ENCODE measurements at regions not wholly inside any gene's neighbourhood (a gene's known extent, or its start where the extent isn't known, plus 50 kb on each side); places are given as distances from the start of the nearest gene placed in this dataset.

DNA sequence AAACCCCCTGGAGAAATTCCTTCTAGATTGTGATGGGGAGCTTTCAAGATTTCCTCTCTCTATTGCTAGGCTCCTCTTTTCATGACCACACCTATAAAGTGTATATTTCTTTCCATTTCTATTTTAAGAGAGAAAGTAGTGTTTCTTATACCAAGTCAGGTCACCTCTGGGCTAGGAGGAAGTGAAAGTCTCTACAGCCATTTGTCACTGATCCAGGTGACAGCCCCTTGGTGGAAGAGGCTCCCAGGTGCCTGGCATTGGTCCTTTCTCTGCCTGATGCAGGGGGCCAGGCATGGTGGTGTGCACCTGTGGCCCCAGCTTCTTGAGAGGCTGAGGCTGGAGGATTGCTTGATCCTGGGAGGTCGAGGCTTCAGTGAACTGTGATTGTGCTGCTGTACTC lies 64.7 kb downstream of the DHCR7 start:
- intact Hi-C loops (cut with DNase I), result no loop called here
- H3K27me3 ChIP-seq, result no peaks in the 10 kb centered on the region
- TF ChIP-seq, protein P1, sequence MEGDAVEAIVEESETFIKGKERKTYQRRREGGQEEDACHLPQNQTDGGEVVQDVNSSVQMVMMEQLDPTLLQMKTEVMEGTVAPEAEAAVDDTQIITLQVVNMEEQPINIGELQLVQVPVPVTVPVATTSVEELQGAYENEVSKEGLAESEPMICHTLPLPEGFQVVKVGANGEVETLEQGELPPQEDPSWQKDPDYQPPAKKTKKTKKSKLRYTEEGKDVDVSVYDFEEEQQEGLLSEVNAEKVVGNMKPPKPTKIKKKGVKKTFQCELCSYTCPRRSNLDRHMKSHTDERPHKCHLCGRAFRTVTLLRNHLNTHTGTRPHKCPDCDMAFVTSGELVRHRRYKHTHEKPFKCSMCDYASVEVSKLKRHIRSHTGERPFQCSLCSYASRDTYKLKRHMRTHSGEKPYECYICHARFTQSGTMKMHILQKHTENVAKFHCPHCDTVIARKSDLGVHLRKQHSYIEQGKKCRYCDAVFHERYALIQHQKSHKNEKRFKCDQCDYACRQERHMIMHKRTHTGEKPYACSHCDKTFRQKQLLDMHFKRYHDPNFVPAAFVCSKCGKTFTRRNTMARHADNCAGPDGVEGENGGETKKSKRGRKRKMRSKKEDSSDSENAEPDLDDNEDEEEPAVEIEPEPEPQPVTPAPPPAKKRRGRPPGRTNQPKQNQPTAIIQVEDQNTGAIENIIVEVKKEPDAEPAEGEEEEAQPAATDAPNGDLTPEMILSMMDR (IDR thresholded peaks at IDR 0.05), result no peak
- H3K36me3 ChIP-seq, result no peaks in the 10 kb centered on the region
- no peaks in the 10 kb centered on the region for H3K4me1 ChIP-seq
- H3K4me3 ChIP-seq, result no peak overlapping the region
- H3K27ac ChIP-seq, result no peak overlapping the region
- no peak for DNase-seq (ENCODE audit: low spot score in 2 of 2)
- no peaks in the 10 kb centered on the region for H3K9me3 ChIP-seq

DNA sequence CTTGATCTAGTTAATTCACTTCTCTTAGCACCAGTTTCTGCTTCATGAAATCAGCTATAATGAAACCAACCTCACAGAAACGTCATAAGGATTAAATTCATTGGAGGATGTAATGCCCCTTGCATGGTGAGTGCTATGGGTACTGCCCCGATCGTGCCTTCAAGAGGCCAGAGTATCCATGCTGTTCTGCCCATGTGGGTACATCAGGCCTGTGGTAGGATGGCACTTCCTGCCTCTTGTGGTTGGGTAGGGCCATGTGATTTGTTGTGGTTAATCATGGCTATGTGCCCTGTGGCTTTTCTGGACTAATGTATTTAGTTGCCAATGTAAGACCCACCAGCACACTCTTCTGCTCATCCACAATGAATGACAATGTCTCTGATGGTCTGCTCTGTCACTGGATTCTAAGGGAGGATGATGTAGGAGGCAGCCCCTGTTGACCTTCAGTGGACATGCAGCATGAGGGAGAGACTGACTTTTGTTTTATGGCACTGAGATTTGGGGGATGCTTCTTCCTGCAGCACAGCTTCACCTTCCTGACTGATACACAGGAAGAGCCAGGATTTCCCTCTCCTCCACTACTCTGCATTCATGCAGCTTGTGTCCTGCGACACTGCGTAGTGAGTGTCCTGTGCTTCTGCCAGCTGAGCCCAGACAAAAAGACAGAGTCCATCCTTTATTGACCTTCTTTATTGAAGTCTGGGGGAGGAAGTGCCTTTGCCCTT lies 66.2 kb downstream of the DHCR7 start:
- no peak overlapping the region for H3K27ac ChIP-seq
- H3K36me3 ChIP-seq, result no peaks in the 10 kb centered on the region
- no peaks in the 10 kb centered on the region for H3K9me3 ChIP-seq
- no peak for DNase-seq (ENCODE audit: low spot score in 2 of 2)
- H3K4me1 ChIP-seq, result no peaks in the 10 kb centered on the region
- no peaks in the 10 kb centered on the region for H3K27me3 ChIP-seq
- H3K4me3 ChIP-seq, result no peak overlapping the region
- intact Hi-C loops (cut with DNase I), result no loop called here
- TF ChIP-seq, protein P1 (IDR thresholded peaks at IDR 0.05), result no peak

DNA sequence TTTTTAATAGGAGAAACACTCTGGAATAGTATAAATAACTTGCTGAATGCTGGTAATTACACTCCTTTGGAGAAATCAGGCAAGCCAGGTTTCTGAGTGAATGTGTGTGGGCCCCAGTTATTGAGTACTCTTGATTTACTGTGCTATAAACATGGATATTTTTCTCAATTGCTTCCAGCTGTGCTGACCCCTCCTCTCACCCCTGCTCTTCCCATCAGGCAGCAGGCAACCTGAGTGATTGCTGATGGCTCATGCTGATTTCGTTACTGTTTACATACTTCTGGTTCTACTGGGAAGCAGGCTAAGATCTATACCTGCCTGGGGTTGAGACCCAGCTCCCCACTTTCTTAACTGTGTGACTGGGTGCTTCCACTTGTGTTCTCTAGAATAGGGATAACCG lies 68.5 kb downstream of the DHCR7 start:
- intact Hi-C loops (cut with DNase I), result no loop called here

DNA sequence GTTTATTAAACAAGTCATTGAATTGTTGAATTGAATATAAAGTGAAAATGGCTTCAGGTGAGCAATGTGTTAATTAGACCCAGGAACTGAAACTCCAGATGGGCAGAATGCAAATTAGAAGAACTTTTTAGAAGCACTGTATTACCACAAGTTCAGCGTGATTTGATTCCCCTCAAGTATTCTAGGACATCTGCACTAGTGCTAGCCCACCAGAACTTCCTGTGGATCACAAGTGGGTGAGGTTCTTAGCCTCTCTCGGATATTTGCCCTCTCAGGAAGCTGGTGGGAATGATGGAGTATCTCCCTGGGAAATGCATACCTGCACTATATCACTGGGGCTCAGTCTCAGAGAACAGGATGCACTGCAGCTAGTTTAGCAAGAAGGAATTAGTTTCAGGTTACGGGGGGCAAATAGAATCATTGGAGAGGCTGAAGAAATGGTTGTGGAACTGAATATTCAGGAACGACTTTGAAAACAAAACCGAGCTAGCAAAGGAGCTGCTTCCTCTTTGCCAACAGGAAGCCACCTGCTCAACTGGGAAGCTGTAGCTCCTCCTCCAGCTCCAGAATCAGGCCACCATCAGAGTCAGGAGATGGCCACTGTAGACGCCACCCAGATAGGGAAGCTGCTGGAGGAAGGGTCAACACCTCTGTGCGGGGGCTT lies 74.3 kb downstream of the DHCR7 start:
- Histone ChIP-seq H3K27me3 (no peaks in the 10 kb centered on the region), H3K4me1 (no peaks in the 10 kb centered on the region), H3K4me3 (no peak overlapping the region), H3K9me3 (no peaks in the 10 kb centered on the region), H3K36me3 (no peaks in the 10 kb centered on the region), H3K27ac (no peak overlapping the region)
- intact Hi-C loops (cut with DNase I), result loop anchor here (5.0 kb wide), 1 partner anchor 907 kb away; no protein-coding TSS in a partner anchor
- TF ChIP-seq, protein P1 (IDR thresholded peaks at IDR 0.05), result no peak
- DNase-seq (ENCODE audit: low spot score in 2 of 2), result no peak

More for the DNA sequence above, 68.5 kb downstream of the DHCR7 start:
- Histone ChIP-seq H3K27me3 (no peaks in the 10 kb centered on the region), H3K9me3 (no peaks in the 10 kb centered on the region), H3K4me1 (no peaks in the 10 kb centered on the region), H3K27ac (no peak overlapping the region), H3K36me3 (no peaks in the 10 kb centered on the region), H3K4me3 (no peak overlapping the region)
- TF ChIP-seq, protein P1 (IDR thresholded peaks at IDR 0.05), result no peak
- no peak for DNase-seq (ENCODE audit: low spot score in 2 of 2)

DNA sequence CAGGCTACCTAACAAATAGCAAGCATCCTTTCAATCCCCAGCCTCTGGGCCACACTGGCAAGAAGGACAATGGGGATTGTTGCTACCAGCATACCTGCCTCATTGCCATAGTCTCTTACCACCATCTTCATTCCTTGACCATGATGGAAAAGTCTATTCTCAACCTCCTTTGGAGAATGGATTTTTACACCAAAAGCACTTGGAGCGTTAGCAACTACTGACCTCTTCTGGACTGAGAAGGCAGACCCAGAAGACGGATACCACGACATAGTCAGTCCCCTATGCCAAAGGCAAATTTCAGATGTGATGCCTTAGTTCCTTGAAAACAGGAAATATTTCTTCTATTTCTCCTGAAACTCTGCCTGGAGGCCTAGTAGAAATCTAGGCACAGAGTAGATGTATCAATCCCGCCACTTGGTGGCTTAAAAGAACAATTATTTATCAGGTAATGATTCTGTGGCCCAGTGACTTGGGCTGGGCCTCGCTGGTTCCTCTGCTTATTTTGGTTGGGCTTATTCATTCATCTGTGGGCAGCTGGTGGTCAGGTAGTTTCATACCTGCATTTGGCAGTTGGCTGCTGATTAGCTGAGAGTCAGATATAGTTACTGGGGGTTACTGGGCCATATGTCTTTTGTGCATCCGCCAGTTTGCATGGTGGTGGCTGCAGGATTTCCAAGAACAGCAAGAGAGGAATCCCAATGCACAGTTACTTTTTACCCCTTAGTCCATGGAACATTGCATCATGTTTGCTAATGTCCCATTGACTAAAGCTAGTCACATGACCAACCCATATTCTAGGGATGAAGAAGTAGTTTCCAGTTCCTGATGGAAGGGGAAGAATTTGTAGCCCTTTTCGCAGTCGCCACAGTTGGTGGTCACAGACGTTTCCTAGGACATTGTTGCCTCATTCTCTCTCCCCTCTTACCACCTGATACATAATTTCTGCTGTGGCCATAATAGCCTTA lies 75.2 kb downstream of the DHCR7 start:
- no peak overlapping the region for H3K27ac ChIP-seq
- TF ChIP-seq, protein P1 (IDR thresholded peaks at IDR 0.05), result peak in 2 of 3 experiments; percentile 38 to 47
- no peak for DNase-seq (ENCODE audit: low spot score in 2 of 2)
- no peaks in the 10 kb centered on the region for H3K27me3 ChIP-seq
- H3K4me1 ChIP-seq, result no peaks in the 10 kb centered on the region
- H3K4me3 ChIP-seq, result no peak overlapping the region
- intact Hi-C loops (cut with DNase I), result loop anchor here (5.0 kb wide), 1 partner anchor 906 kb away; no protein-coding TSS in a partner anchor
- no peaks in the 10 kb centered on the region for H3K36me3 ChIP-seq
- no peaks in the 10 kb centered on the region for H3K9me3 ChIP-seq

All from ascending aorta (tissue), 2 donors.